ENCODE measurements at regions not wholly inside any gene's neighbourhood (a gene's known extent, or its start where the extent isn't known, plus 50 kb on each side); places are given as distances from the start of the nearest gene placed in this dataset.

GRCh38 chrX:20438871-20439526 lies 172.3 kb upstream of the RPS6KA3 start:
- no peak overlapping the region for H3K4me3 ChIP-seq (ENCODE audit: low read depth, low read length)
- ChIA-PET CTCF (interaction anchor here (1.9 kb wide), 1 partner anchor 186 kb away, joined by 9 read pairs; no protein-coding TSS in a partner anchor), POLR2A (no interaction called here)
- no peak for DNase-seq (ENCODE audit: low read depth)
- TF ChIP-seq, protein P1, sequence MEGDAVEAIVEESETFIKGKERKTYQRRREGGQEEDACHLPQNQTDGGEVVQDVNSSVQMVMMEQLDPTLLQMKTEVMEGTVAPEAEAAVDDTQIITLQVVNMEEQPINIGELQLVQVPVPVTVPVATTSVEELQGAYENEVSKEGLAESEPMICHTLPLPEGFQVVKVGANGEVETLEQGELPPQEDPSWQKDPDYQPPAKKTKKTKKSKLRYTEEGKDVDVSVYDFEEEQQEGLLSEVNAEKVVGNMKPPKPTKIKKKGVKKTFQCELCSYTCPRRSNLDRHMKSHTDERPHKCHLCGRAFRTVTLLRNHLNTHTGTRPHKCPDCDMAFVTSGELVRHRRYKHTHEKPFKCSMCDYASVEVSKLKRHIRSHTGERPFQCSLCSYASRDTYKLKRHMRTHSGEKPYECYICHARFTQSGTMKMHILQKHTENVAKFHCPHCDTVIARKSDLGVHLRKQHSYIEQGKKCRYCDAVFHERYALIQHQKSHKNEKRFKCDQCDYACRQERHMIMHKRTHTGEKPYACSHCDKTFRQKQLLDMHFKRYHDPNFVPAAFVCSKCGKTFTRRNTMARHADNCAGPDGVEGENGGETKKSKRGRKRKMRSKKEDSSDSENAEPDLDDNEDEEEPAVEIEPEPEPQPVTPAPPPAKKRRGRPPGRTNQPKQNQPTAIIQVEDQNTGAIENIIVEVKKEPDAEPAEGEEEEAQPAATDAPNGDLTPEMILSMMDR (IDR thresholded peaks at IDR 0.05; ENCODE audit: insufficient read depth, low read depth, low read length): no peak
- H3K36me3 ChIP-seq (ENCODE audit: control insufficient read depth, insufficient read depth, low read length): no peaks in the 10 kb centered on the region
- no peaks in the 10 kb centered on the region for H3K27me3 ChIP-seq (ENCODE audit: control insufficient read depth, insufficient read depth, low read length)

DNA sequence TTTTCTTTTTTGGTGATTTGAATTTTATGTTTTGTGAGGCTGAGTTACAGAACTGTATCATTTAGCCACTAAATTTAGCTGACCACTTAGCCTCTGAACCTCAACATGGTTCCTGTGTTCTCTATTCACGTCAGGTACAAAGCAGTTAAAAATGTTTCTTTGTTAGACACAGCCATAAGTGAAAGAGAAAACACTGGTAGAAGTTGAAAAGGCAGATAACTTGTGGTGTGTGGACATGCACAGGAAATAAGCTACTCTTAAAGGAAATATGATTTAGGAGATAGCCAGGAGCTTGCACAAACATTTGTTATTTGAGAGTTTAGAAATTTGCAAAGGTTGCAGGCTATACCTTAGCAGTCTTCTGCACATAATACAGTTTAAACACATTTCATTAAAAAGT lies 171.0 kb upstream of the RPS6KA3 start:
- no peaks in the 10 kb centered on the region for H3K27me3 ChIP-seq (ENCODE audit: control insufficient read depth, insufficient read depth, low read length)
- H3K4me3 ChIP-seq (ENCODE audit: low read depth, low read length): no peak overlapping the region
- H3K36me3 ChIP-seq (ENCODE audit: control insufficient read depth, insufficient read depth, low read length): no peaks in the 10 kb centered on the region
- ChIA-PET CTCF (interaction anchor here (1.9 kb wide), 1 partner anchor 184 kb away, joined by 9 read pairs; no protein-coding TSS in a partner anchor), POLR2A (no interaction called here)
- DNase-seq (ENCODE audit: low read depth): no peak
- TF ChIP-seq, protein P1 (IDR thresholded peaks at IDR 0.05; ENCODE audit: insufficient read depth, low read depth, low read length): no peak

DNA sequence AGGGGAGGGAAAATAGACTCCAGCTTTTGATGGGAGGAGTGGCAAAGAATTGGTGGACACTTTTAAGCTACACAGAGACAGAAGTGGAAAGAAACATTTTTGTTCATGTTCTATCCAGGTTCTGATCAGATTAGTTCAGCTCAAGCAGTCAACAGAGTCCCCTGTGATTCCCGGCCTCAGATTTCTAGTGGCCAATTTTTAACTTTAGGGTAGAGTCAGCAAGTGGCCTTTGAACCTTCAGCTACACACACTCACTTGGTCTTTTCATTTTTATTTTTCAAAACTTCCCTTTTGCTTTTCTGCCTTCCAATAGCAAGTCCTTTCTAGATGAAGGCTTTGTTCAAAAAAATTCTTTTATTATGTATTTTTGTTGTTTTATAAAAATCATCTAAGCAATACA lies 169.2 kb upstream of the RPS6KA3 start:
- no peak for DNase-seq (ENCODE audit: low read depth)
- H3K4me3 ChIP-seq (ENCODE audit: low read depth, low read length): no peak overlapping the region
- no peaks in the 10 kb centered on the region for H3K36me3 ChIP-seq (ENCODE audit: control insufficient read depth, insufficient read depth, low read length)
- POLR2A ChIA-PET: no interaction called here
- H3K27me3 ChIP-seq (ENCODE audit: control insufficient read depth, insufficient read depth, low read length): no peaks in the 10 kb centered on the region
- CTCF ChIA-PET: no interaction called here
- TF ChIP-seq, protein P1 (IDR thresholded peaks at IDR 0.05; ENCODE audit: insufficient read depth, low read depth, low read length): no peak

DNA sequence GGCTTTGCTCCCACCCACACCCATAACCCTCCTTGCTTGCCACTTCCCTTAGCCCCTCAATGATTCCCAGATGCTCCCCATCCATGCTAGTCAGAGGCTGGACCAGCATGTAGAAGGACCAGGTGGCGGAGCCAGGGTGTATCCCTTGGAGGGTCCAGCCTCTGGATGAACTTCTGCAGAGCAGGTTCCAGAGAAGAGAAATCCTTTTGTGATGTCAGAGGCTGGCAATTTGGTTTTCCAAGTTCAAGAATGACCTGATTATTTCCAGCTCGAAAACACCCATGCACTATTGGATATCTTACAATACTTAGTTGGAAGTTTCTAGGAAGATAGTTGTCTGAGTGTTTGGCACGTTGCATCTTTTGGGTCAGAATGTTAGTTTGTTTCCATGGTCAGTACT lies 168.3 kb upstream of the RPS6KA3 start:
- H3K36me3 ChIP-seq (ENCODE audit: control insufficient read depth, insufficient read depth, low read length): no peaks in the 10 kb centered on the region
- ChIA-PET CTCF (no interaction called here), POLR2A (no interaction called here)
- no peak for DNase-seq (ENCODE audit: low read depth)
- TF ChIP-seq, protein P1 (IDR thresholded peaks at IDR 0.05; ENCODE audit: insufficient read depth, low read depth, low read length): no peak
- H3K27me3 ChIP-seq (ENCODE audit: control insufficient read depth, insufficient read depth, low read length): no peaks in the 10 kb centered on the region
- H3K4me3 ChIP-seq (ENCODE audit: low read depth, low read length): no peak overlapping the region

DNA sequence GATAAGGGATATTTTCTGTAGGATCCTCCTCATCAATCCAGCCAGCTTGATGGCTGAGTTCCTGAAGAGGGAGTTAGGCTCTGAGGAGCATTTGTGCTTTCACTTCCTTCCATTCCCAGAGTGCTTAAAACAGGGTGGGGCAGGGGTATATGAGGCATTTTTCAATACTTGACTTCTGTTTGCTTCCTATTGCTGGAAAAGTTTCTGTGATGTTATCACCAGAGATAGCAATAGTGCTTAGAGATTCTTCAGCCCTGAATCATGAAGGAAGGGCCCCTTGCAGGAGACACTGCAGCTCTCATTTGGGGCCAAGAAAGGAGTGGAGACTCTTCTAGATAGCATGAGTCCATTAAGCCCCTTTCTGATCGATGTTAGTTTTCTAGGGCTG lies 166.7 kb upstream of the RPS6KA3 start:
- TF ChIP-seq, protein P1 (IDR thresholded peaks at IDR 0.05; ENCODE audit: insufficient read depth, low read depth, low read length): no peak
- Histone ChIP-seq H3K27me3 (ENCODE audit: control insufficient read depth, insufficient read depth, low read length) (no peaks in the 10 kb centered on the region), H3K36me3 (ENCODE audit: control insufficient read depth, insufficient read depth, low read length) (no peaks in the 10 kb centered on the region), H3K4me3 (ENCODE audit: low read depth, low read length) (no peak overlapping the region)
- POLR2A ChIA-PET: no interaction called here
- no peak for DNase-seq (ENCODE audit: low read depth)
- CTCF ChIA-PET: interaction anchor here (1.1 kb wide), 1 partner anchor 181 kb away, joined by 3 read pairs; no protein-coding TSS in a partner anchor

Measured in BJ (cell line).